ENCODE measurements at regions not wholly inside any gene's neighbourhood (a gene's known extent, or its start where the extent isn't known, plus 50 kb on each side); places are given as distances from the start of the nearest gene placed in this dataset.

- TF ChIP-seq ZNF462 (CRISPR knock-in tag; IDR thresholded peaks at IDR 0.05) = no peak
- TF ChIP-seq EZH2 (IDR thresholded peaks at IDR 0.05; ENCODE audit: low read depth, unreplicated experiment) = no peak
- no peak for TF ChIP-seq JUNB (IDR thresholded peaks at IDR 0.05; ENCODE audit: unreplicated experiment)
- TF ChIP-seq, protein P1, sequence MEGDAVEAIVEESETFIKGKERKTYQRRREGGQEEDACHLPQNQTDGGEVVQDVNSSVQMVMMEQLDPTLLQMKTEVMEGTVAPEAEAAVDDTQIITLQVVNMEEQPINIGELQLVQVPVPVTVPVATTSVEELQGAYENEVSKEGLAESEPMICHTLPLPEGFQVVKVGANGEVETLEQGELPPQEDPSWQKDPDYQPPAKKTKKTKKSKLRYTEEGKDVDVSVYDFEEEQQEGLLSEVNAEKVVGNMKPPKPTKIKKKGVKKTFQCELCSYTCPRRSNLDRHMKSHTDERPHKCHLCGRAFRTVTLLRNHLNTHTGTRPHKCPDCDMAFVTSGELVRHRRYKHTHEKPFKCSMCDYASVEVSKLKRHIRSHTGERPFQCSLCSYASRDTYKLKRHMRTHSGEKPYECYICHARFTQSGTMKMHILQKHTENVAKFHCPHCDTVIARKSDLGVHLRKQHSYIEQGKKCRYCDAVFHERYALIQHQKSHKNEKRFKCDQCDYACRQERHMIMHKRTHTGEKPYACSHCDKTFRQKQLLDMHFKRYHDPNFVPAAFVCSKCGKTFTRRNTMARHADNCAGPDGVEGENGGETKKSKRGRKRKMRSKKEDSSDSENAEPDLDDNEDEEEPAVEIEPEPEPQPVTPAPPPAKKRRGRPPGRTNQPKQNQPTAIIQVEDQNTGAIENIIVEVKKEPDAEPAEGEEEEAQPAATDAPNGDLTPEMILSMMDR (conservative IDR thresholded peaks at IDR 0.05; ENCODE audit: low read depth in 2 of 2) = no peak
- TF ChIP-seq ETS1 (IDR thresholded peaks at IDR 0.05) = no peak
- no peak for TF ChIP-seq NANOG (IDR thresholded peaks at IDR 0.05; ENCODE audit: borderline replicate concordance)
- TF ChIP-seq POLR2AphosphoS5 (IDR thresholded peaks at IDR 0.05; ENCODE audit: low read depth) = no peak
- no peak for TF ChIP-seq ZNF114 (CRISPR knock-in tag; IDR thresholded peaks at IDR 0.05)
- TF ChIP-seq REST (IDR thresholded peaks at IDR 0.05; ENCODE audit: unreplicated experiment) = no peak
- no peak for TF ChIP-seq CREB1 (CRISPR knock-in tag; IDR thresholded peaks at IDR 0.05; ENCODE audit: low read depth)
These were observed 294.9 kb upstream of the ADAMTS16 start (continued) for GRCh38 chr5:4845221-4845620.

All from GM23338 (cell line).